ENCODE measurements at regions not wholly inside any gene's neighbourhood (a gene's known extent, or its start where the extent isn't known, plus 50 kb on each side); places are given as distances from the start of the nearest gene placed in this dataset.

- Mint-ChIP-seq H3K4me1 (no peaks in the 10 kb centered on the region), H3K4me3 (no peak overlapping the region), H3K9me3 (peaks cover 15% of the 10 kb centered on the region), H3K27me3 (no peaks in the 10 kb centered on the region), H3K36me3 (ENCODE audit: insufficient read depth) (peaks cover 1% of the 10 kb centered on the region), H3K27ac (ENCODE audit: low read depth) (no peak overlapping the region)
- no peak for DNase-seq (ENCODE audit: low spot score in 2 of 2)
- ATAC-seq (replicated peaks; ENCODE audit: extremely low read depth, poor library complexity, severe bottlenecking) = no peak
Measured at GRCh38 chr18:41818381-41819355, 136.4 kb upstream of the PIK3C3 start.

GRCh38 chr18:41814651-41815050, 140.4 kb upstream of the PIK3C3 start:
- Mint-ChIP-seq H3K27me3 (no peaks in the 10 kb centered on the region), H3K27ac (ENCODE audit: low read depth) (no peak overlapping the region), H3K4me1 (no peaks in the 10 kb centered on the region), H3K36me3 (ENCODE audit: insufficient read depth) (peaks cover 1% of the 10 kb centered on the region), H3K4me3 (no peak overlapping the region), H3K9me3 (peaks cover 15% of the 10 kb centered on the region)
- DNase-seq (ENCODE audit: low spot score in 2 of 2) (no peak), ATAC-seq (replicated peaks; ENCODE audit: extremely low read depth, poor library complexity, severe bottlenecking) (no peak)

DNA sequence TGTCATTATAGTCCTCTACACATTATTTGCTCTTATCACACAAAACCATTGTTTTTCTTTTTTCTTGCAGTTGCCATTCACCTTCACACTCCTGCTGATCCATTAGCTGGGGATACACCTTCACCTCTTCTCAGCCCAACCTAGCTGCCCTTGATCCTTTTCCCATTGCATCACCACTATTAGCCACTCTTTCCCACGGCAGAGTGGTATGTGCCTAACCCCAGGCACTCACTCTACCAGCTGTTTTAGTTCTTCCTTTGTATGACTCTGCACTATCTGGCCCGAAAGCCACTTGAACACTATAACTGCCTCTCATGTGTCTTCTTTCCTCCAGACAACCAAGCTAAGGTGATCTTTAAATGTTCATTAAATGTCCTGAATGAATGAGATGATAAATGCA, 145.4 kb upstream of the PIK3C3 start:
- Mint-ChIP-seq H3K9me3 (peaks cover 6% of the 10 kb centered on the region), H3K36me3 (ENCODE audit: insufficient read depth) (no peaks in the 10 kb centered on the region), H3K27ac (ENCODE audit: low read depth) (no peak overlapping the region), H3K4me3 (no peak overlapping the region), H3K4me1 (no peaks in the 10 kb centered on the region), H3K27me3 (no peaks in the 10 kb centered on the region)
- DNase-seq (ENCODE audit: low spot score in 2 of 2) (no peak), ATAC-seq (replicated peaks; ENCODE audit: extremely low read depth, poor library complexity, severe bottlenecking) (no peak)

DNA sequence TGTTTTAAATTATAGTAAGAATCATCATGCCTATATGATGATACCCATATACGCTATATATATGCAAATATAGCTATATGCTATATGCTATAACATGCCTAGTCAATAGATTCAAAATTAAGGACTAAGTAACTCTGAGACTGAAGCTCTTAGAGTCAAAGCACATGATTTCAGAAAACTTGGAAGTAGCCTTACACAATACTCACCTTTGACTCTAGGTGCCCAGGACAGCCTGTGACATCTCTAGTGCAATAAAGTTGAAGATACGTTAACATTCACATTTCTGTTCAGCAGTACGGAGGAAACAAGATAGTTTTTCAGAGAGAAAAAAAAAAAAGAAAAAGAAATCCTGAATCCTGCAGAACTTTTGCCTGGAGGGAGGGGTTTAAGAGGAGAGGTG, 149.7 kb upstream of the PIK3C3 start:
- H3K4me3 Mint-ChIP-seq = no peak overlapping the region
- no peak for ATAC-seq (replicated peaks; ENCODE audit: extremely low read depth, poor library complexity, severe bottlenecking)
- H3K36me3 Mint-ChIP-seq (ENCODE audit: insufficient read depth) = no peaks in the 10 kb centered on the region
- H3K27ac Mint-ChIP-seq (ENCODE audit: low read depth) = no peak overlapping the region
- DNase-seq (ENCODE audit: low spot score in 2 of 2) = no peak
- H3K4me1 Mint-ChIP-seq = no peaks in the 10 kb centered on the region
- H3K27me3 Mint-ChIP-seq = no peaks in the 10 kb centered on the region
- H3K9me3 Mint-ChIP-seq = no peaks in the 10 kb centered on the region

DNA sequence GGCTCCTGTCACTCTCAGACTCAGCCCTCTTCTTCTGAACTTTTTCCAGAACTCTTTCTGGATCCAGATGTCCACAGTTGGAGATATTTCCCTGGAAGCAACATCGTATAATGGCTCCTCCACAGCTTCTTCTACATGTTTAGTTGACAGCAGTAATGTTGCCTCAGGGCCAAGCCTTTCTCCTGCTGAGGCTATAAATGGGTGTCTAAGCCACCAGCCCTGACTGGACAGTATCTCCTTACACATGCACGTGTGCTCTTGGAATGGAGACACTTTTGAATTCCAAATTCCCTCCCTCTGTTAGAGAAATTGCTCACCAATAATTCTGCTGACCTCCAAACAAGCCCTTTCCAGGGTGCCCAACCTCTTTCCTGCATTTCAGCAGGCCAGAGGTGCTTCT, 156.2 kb upstream of the PIK3C3 start:
- H3K4me1 Mint-ChIP-seq = no peaks in the 10 kb centered on the region
- no peaks in the 10 kb centered on the region for H3K36me3 Mint-ChIP-seq (ENCODE audit: insufficient read depth)
- DNase-seq (ENCODE audit: low spot score in 2 of 2) (no peak), ATAC-seq (replicated peaks; ENCODE audit: extremely low read depth, poor library complexity, severe bottlenecking) (no peak)
- H3K27me3 Mint-ChIP-seq = no peaks in the 10 kb centered on the region
- H3K4me3 Mint-ChIP-seq = no peak overlapping the region
- H3K27ac Mint-ChIP-seq (ENCODE audit: low read depth) = no peak overlapping the region
- peaks cover 3% of the 10 kb centered on the region for H3K9me3 Mint-ChIP-seq

GRCh38 chr18:41790687-41791086, 164.3 kb upstream of the PIK3C3 start:
- DNase-seq (ENCODE audit: low spot score in 2 of 2) (no peak), ATAC-seq (replicated peaks; ENCODE audit: extremely low read depth, poor library complexity, severe bottlenecking) (no peak)
- no peak overlapping the region for H3K4me3 Mint-ChIP-seq
- no peaks in the 10 kb centered on the region for H3K36me3 Mint-ChIP-seq (ENCODE audit: insufficient read depth)
- H3K9me3 Mint-ChIP-seq = peaks cover 11% of the 10 kb centered on the region
- no peaks in the 10 kb centered on the region for H3K4me1 Mint-ChIP-seq
- no peak overlapping the region for H3K27ac Mint-ChIP-seq (ENCODE audit: low read depth)
- no peaks in the 10 kb centered on the region for H3K27me3 Mint-ChIP-seq

DNA sequence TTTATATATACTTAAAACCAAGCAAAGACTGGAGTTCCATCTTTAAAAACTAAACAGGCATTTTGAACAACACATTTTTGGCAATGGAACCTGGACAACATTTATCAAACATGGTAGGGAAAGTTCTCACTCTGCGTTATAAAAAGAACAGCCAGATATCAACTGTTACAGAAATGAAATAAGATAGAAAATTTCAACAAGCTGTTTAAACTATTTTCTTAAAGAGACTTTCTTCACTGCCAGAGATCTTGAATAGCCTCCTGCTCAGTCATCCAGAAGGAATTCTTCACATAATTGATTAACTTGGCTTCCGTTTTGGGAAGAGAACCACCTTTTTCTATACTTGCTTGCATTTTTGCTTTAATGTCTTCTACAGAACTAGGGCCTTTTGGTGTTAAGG, 166.0 kb upstream of the PIK3C3 start:
- Mint-ChIP-seq H3K27ac (ENCODE audit: low read depth) (no peak overlapping the region), H3K36me3 (ENCODE audit: insufficient read depth) (no peaks in the 10 kb centered on the region), H3K4me1 (no peaks in the 10 kb centered on the region), H3K9me3 (peaks cover 9% of the 10 kb centered on the region), H3K4me3 (no peak overlapping the region), H3K27me3 (no peaks in the 10 kb centered on the region)
- DNase-seq (ENCODE audit: low spot score in 2 of 2) = no peak
- ATAC-seq (replicated peaks; ENCODE audit: extremely low read depth, poor library complexity, severe bottlenecking) = no peak

DNA sequence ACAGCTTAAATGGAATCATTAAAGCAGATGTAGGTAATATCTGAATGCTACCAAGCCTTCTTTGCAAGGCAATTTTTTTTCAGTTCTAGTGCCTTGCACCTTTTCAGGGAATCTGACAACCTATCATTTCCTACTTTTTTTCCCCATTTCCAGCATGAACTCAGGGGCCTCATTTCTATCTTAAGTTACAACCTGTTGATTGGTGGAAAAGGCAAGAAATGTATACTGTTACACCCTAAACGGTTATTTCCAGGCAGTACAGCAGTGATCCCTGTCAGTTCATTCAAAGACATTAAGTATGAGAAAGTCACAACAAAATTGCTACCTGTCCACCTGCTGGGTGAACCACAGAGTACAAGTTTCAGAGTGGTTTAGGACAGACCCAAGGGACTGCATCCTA, 171.2 kb upstream of the PIK3C3 start:
- H3K4me3 Mint-ChIP-seq = no peak overlapping the region
- no peaks in the 10 kb centered on the region for H3K36me3 Mint-ChIP-seq (ENCODE audit: insufficient read depth)
- no peaks in the 10 kb centered on the region for H3K4me1 Mint-ChIP-seq
- DNase-seq (ENCODE audit: low spot score in 2 of 2) (no peak), ATAC-seq (replicated peaks; ENCODE audit: extremely low read depth, poor library complexity, severe bottlenecking) (no peak)
- H3K9me3 Mint-ChIP-seq = no peaks in the 10 kb centered on the region
- no peaks in the 10 kb centered on the region for H3K27me3 Mint-ChIP-seq
- H3K27ac Mint-ChIP-seq (ENCODE audit: low read depth) = no peak overlapping the region

GRCh38 chr18:41783065-41783818, 171.8 kb upstream of the PIK3C3 start:
- Mint-ChIP-seq H3K4me1 (no peaks in the 10 kb centered on the region), H3K36me3 (ENCODE audit: insufficient read depth) (no peaks in the 10 kb centered on the region), H3K27ac (ENCODE audit: low read depth) (no peak overlapping the region), H3K4me3 (no peak overlapping the region), H3K9me3 (no peaks in the 10 kb centered on the region), H3K27me3 (no peaks in the 10 kb centered on the region)
- DNase-seq (ENCODE audit: low spot score in 2 of 2) = no peak
- ATAC-seq (replicated peaks; ENCODE audit: extremely low read depth, poor library complexity, severe bottlenecking) = no peak

DNA sequence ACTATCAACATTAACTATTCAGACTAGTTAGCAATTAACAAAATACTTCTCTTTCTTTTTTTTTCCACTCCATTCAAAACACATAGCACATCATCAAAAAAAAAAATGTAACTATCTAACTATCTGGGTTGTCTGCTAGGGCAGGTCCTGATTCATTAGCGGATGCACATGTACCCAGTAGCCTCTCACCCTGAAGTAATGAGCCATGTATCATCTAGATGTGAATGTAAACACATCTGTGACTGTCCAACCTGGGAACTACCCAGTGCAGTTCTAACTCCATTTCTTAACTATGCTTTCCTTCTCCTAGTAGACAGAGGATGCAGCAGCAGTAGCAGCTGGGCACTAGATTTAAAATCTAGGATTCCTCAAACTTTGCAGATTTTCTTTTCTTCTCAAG, 183.1 kb upstream of the PIK3C3 start:
- no peaks in the 10 kb centered on the region for H3K27me3 Mint-ChIP-seq
- ATAC-seq (replicated peaks; ENCODE audit: extremely low read depth, poor library complexity, severe bottlenecking) = no peak
- peaks cover 7% of the 10 kb centered on the region for H3K9me3 Mint-ChIP-seq
- H3K27ac Mint-ChIP-seq (ENCODE audit: low read depth) = no peak overlapping the region
- H3K4me3 Mint-ChIP-seq = no peak overlapping the region
- H3K4me1 Mint-ChIP-seq = no peaks in the 10 kb centered on the region
- DNase-seq (ENCODE audit: low spot score in 2 of 2) = no peak
- H3K36me3 Mint-ChIP-seq (ENCODE audit: insufficient read depth) = no peaks in the 10 kb centered on the region

GRCh38 chr18:41769265-41769664, 185.8 kb upstream of the PIK3C3 start:
- Mint-ChIP-seq H3K9me3 (peaks cover 7% of the 10 kb centered on the region), H3K4me1 (no peaks in the 10 kb centered on the region), H3K36me3 (ENCODE audit: insufficient read depth) (no peaks in the 10 kb centered on the region), H3K4me3 (no peak overlapping the region), H3K27ac (ENCODE audit: low read depth) (no peak overlapping the region), H3K27me3 (no peaks in the 10 kb centered on the region)
- ATAC-seq (replicated peaks; ENCODE audit: extremely low read depth, poor library complexity, severe bottlenecking) = no peak
- DNase-seq (ENCODE audit: low spot score in 2 of 2) = no peak

DNA sequence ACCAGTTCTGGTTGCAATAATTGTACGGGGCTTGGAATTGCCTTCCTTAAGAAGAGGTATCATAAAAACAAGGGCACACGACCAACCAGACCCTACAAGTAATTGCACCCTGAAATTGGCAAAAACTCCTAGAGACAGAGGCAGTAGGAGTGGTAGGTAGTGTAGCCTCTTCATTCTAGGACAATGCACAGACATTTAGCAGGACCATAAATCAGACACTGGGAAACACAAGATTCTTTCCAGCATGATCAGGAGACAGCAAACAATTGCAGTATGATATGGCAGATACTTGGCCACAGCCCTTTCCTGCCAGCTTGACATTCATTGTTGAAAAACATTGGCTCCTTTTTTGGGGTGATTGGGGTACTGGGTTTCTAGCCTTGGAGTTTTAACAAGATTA, 186.6 kb upstream of the PIK3C3 start:
- Mint-ChIP-seq H3K27me3 (no peaks in the 10 kb centered on the region), H3K27ac (ENCODE audit: low read depth) (no peak overlapping the region), H3K36me3 (ENCODE audit: insufficient read depth) (no peaks in the 10 kb centered on the region), H3K4me3 (no peak overlapping the region), H3K9me3 (peaks cover 7% of the 10 kb centered on the region), H3K4me1 (no peaks in the 10 kb centered on the region)
- no peak for ATAC-seq (replicated peaks; ENCODE audit: extremely low read depth, poor library complexity, severe bottlenecking)
- DNase-seq (ENCODE audit: low spot score in 2 of 2) = no peak

DNA sequence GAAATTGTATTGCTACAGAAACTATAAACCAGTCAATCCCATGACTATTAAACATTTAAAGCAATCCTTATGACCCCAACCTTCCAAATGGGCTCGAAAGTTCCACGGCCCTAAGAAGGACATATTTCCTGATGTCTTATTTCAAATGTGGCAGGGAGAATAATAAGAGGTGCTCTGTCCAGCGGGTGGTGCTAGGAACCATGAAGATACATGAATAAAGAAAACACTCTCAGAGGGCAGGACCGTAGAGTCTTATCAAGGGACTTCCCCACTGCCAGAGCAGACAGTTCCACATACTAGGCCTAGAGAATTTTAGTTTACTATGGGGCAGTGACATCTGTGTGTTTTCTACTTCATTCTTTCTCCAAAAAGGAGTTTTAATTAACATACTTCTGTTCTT, 187.1 kb upstream of the PIK3C3 start:
- Mint-ChIP-seq H3K9me3 (peaks cover 7% of the 10 kb centered on the region), H3K27ac (ENCODE audit: low read depth) (no peak overlapping the region), H3K4me3 (no peak overlapping the region), H3K4me1 (no peaks in the 10 kb centered on the region), H3K27me3 (no peaks in the 10 kb centered on the region), H3K36me3 (ENCODE audit: insufficient read depth) (no peaks in the 10 kb centered on the region)
- DNase-seq (ENCODE audit: low spot score in 2 of 2) (no peak), ATAC-seq (replicated peaks; ENCODE audit: extremely low read depth, poor library complexity, severe bottlenecking) (no peak)

All from central memory CD8-positive, alpha-beta T cell (primary cell).